Activated T-cell treated with anti-CD3 and anti-CD28 coated beads, Interleukin-2, amount 50 U/mL, for 72 hours (primary cell): ENCODE measurements at regions not wholly inside any gene's neighbourhood (a gene's known extent, or its start where the extent isn't known, plus 50 kb on each side); places are given as distances from the start of the nearest gene placed in this dataset.

Experiments used
- ATAC-seq, 2 donors: fragments of 150-1000 bp; cut with Tn5 transposase; replicated peaks in 1 of 2; 2 replicates each; pipeline ENCODE4 v1.10.0; 2021; ENCODE audit warnings: moderate library complexity in 2 of 2, mild to moderate bottlenecking in 1 of 2
- DNase-seq, 2 donors: peaks; one replicate each; pipeline ENCODE4 v3.0.0; 2021 to 2022; ENCODE audit warnings: mixed read lengths in 1 of 2
- H3K27ac Mint-ChIP-seq: one replicate; pipeline ENCODE4 v1.8.0; 2022; ENCODE audit warnings: mild to moderate bottlenecking, moderate library complexity, mixed read lengths
- H3K27me3 Mint-ChIP-seq: one replicate; pipeline ENCODE4 v1.8.0; 2022; ENCODE audit warnings: low read depth, mixed read lengths
- H3K36me3 Mint-ChIP-seq, 2 donors: one replicate each; pipeline ENCODE4 v1.8.0; 2022; ENCODE audit warnings: mixed read lengths in 2 of 2, mild to moderate bottlenecking in 1 of 2; ENCODE audit not compliant: insufficient read depth in 2 of 2
- H3K4me1 Mint-ChIP-seq: one replicate; pipeline ENCODE4 v1.8.0; 2022; ENCODE audit warnings: low read depth, mixed read lengths
- H3K4me3 Mint-ChIP-seq, 2 donors: one replicate each; pipeline ENCODE4 v1.8.0; 2022; ENCODE audit warnings: mild to moderate bottlenecking in 2 of 2, mixed read lengths in 2 of 2, moderate library complexity in 2 of 2
- H3K9me3 Mint-ChIP-seq, 2 donors: one replicate each; pipeline ENCODE4 v1.8.0; 2022; ENCODE audit warnings: mixed read lengths in 2 of 2

- H3K36me3 Mint-ChIP-seq = peaks cover 0 to 2% of the 10 kb centered on the region in 2 donors
- no peaks in the 10 kb centered on the region for H3K4me1 Mint-ChIP-seq
- H3K9me3 Mint-ChIP-seq = peaks cover 1 to 3% of the 10 kb centered on the region in 2 donors
- ATAC-seq (no peak), DNase-seq (no peak)
- H3K27ac Mint-ChIP-seq = no peak overlapping the region
- peaks cover 33% of the 10 kb centered on the region for H3K27me3 Mint-ChIP-seq
- H3K4me3 Mint-ChIP-seq = no peak overlapping the region
These were observed 56.8 kb upstream of the FAM181A start for GRCh38 chr14:93870377-93870776.

GRCh38 chr14:93869427-93869826, 57.7 kb upstream of the FAM181A start:
- H3K4me1 Mint-ChIP-seq = no peaks in the 10 kb centered on the region
- peaks cover 33% of the 10 kb centered on the region for H3K27me3 Mint-ChIP-seq
- no peak for DNase-seq
- ATAC-seq = no peak
- H3K9me3 Mint-ChIP-seq = peaks cover 1 to 3% of the 10 kb centered on the region in 2 donors
- H3K27ac Mint-ChIP-seq = no peak overlapping the region
- no peak overlapping the region for H3K4me3 Mint-ChIP-seq
- H3K36me3 Mint-ChIP-seq = peaks cover 0 to 2% of the 10 kb centered on the region in 2 donors

- no peaks in the 10 kb centered on the region for H3K4me1 Mint-ChIP-seq
- no peak overlapping the region for H3K4me3 Mint-ChIP-seq
- peaks cover 33% of the 10 kb centered on the region for H3K27me3 Mint-ChIP-seq
- peaks cover 0 to 3% of the 10 kb centered on the region in 2 donors for H3K9me3 Mint-ChIP-seq
- no peaks in the 10 kb centered on the region for H3K36me3 Mint-ChIP-seq
- no peak for ATAC-seq
- H3K27ac Mint-ChIP-seq = no peak overlapping the region
- no peak for DNase-seq
These were observed 59.0 kb upstream of the FAM181A start for GRCh38 chr14:93868165-93868564.

- H3K4me1 Mint-ChIP-seq = no peaks in the 10 kb centered on the region
- no peak overlapping the region for H3K27ac Mint-ChIP-seq
- H3K9me3 Mint-ChIP-seq = peaks cover 0 to 3% of the 10 kb centered on the region in 2 donors
- ATAC-seq (no peak), DNase-seq (no peak)
- H3K27me3 Mint-ChIP-seq = peaks cover 19% of the 10 kb centered on the region
- H3K4me3 Mint-ChIP-seq = no peak overlapping the region
- no peaks in the 10 kb centered on the region for H3K36me3 Mint-ChIP-seq
These were observed 64.9 kb upstream of the FAM181A start for GRCh38 chr14:93862265-93862664.

GRCh38 chr14:93861836-93862235, 65.3 kb upstream of the FAM181A start:
- H3K9me3 Mint-ChIP-seq = peaks cover 0 to 3% of the 10 kb centered on the region in 2 donors
- H3K4me1 Mint-ChIP-seq = no peaks in the 10 kb centered on the region
- no peak for DNase-seq
- no peak overlapping the region for H3K27ac Mint-ChIP-seq
- H3K4me3 Mint-ChIP-seq = no peak overlapping the region
- H3K36me3 Mint-ChIP-seq = no peaks in the 10 kb centered on the region
- H3K27me3 Mint-ChIP-seq = peaks cover 23% of the 10 kb centered on the region
- ATAC-seq = no peak

- DNase-seq (no peak), ATAC-seq (no peak)
- Mint-ChIP-seq H3K4me3 (no peak overlapping the region), H3K4me1 (no peaks in the 10 kb centered on the region), H3K27ac (no peak overlapping the region), H3K9me3 (no peaks in the 10 kb centered on the region), H3K36me3 (no peaks in the 10 kb centered on the region), H3K27me3 (peaks cover 12% of the 10 kb centered on the region)
These were observed 67.2 kb upstream of the FAM181A start for GRCh38 chr14:93859957-93860356.

- Mint-ChIP-seq H3K27ac (no peak overlapping the region), H3K36me3 (no peaks in the 10 kb centered on the region), H3K27me3 (peaks cover 12% of the 10 kb centered on the region), H3K4me1 (no peaks in the 10 kb centered on the region), H3K4me3 (no peak overlapping the region), H3K9me3 (no peaks in the 10 kb centered on the region)
- DNase-seq (no peak), ATAC-seq (no peak)
These were observed 68.2 kb upstream of the FAM181A start for GRCh38 chr14:93858896-93859295.

- Mint-ChIP-seq H3K9me3 (no peaks in the 10 kb centered on the region), H3K36me3 (no peaks in the 10 kb centered on the region), H3K27ac (no peak overlapping the region), H3K4me3 (no peak overlapping the region), H3K4me1 (no peaks in the 10 kb centered on the region), H3K27me3 (peaks cover 20% of the 10 kb centered on the region)
- no peak for DNase-seq
- ATAC-seq = no peak
These were observed 69.4 kb upstream of the PRIMA1 start for GRCh38 chr14:93857500-93858283.

GRCh38 chr14:93857081-93857480, 68.8 kb upstream of the PRIMA1 start:
- ATAC-seq = no peak
- H3K4me1 Mint-ChIP-seq = no peaks in the 10 kb centered on the region

GRCh38 chr14:93855737-93856136, 67.5 kb upstream of the PRIMA1 start:
- ATAC-seq (no peak), DNase-seq (no peak)
- no peaks in the 10 kb centered on the region for H3K9me3 Mint-ChIP-seq
- H3K36me3 Mint-ChIP-seq = no peaks in the 10 kb centered on the region
- no peak overlapping the region for H3K4me3 Mint-ChIP-seq
- no peak overlapping the region for H3K27ac Mint-ChIP-seq
- H3K4me1 Mint-ChIP-seq = no peaks in the 10 kb centered on the region
- peaks cover 36% of the 10 kb centered on the region for H3K27me3 Mint-ChIP-seq

More at GRCh38 chr14:93857081-93857480, 68.8 kb upstream of the PRIMA1 start:
- H3K4me3 Mint-ChIP-seq = no peak overlapping the region
- no peaks in the 10 kb centered on the region for H3K9me3 Mint-ChIP-seq
- no peak overlapping the region for H3K27ac Mint-ChIP-seq
- H3K36me3 Mint-ChIP-seq = no peaks in the 10 kb centered on the region
- H3K27me3 Mint-ChIP-seq = peaks cover 26% of the 10 kb centered on the region
- no peak for DNase-seq

- no peak overlapping the region for H3K27ac Mint-ChIP-seq
- peaks cover 39% of the 10 kb centered on the region for H3K27me3 Mint-ChIP-seq
- H3K4me3 Mint-ChIP-seq = no peak overlapping the region
- ATAC-seq (no peak), DNase-seq (no peak)
- H3K4me1 Mint-ChIP-seq = no peaks in the 10 kb centered on the region
- H3K36me3 Mint-ChIP-seq = no peaks in the 10 kb centered on the region
- H3K9me3 Mint-ChIP-seq = no peaks in the 10 kb centered on the region
These were observed 59.2 kb upstream of the PRIMA1 start for GRCh38 chr14:93847473-93847872.

- DNase-seq = no peak
- H3K4me1 Mint-ChIP-seq = peaks cover 7% of the 10 kb centered on the region
- H3K36me3 Mint-ChIP-seq = no peaks in the 10 kb centered on the region
- no peak overlapping the region for H3K4me3 Mint-ChIP-seq
- peak in 1 of 2 donors; percentile 27 for ATAC-seq
- peaks cover 3 to 4% of the 10 kb centered on the region in 2 donors for H3K9me3 Mint-ChIP-seq
- H3K27me3 Mint-ChIP-seq = peaks cover 35% of the 10 kb centered on the region
- H3K27ac Mint-ChIP-seq = no peak overlapping the region
These were observed 50.0 kb upstream of the PRIMA1 start for GRCh38 chr14:93838238-93838637.
